MCF 10A (cell line): ENCODE measurements at regions not wholly inside any gene's neighbourhood (a gene's known extent, or its start where the extent isn't known, plus 50 kb on each side); places are given as distances from the start of the nearest gene placed in this dataset.

ENCODE experiments used
- BruUV-seq: library from RNA; stranded (reverse); fragments of 400-500 nt; replicated peaks from 2 replicates; lab custom pipeline; 2021; lab: Mats Ljungman, UMichigan
- CTCF ChIA-PET: fragments of 300-600 bp; sonication (Branson Sonifier 250); formaldehyde crosslinking; extraction: SDS; loops from one replicate; lab custom pipeline; 2021; ENCODE audit warnings: antibody characterized with exemption, inconsistent platforms; lab: Yijun Ruan, JAX
- POLR2A ChIA-PET: fragments of 300-600, 350-650 bp; sonication (Branson Sonifier 250); formaldehyde crosslinking; extraction: SDS; loops from one replicate; lab custom pipeline; 2020; ENCODE audit warnings: antibody characterized with exemption, inconsistent platforms; lab: Yijun Ruan, JAX
- DNase-seq: peaks from one replicate; pipeline ENCODE4 v3.0.0-alpha.2; 2018; ENCODE audit not compliant: unreplicated experiment
- H3K27ac Mint-ChIP-seq: one replicate; pipeline ENCODE4 v1.8.0; 2022; ENCODE audit warnings: mild to moderate bottlenecking, low read depth, mixed read lengths; ENCODE audit not compliant: unreplicated experiment
- H3K27me3 Mint-ChIP-seq: one replicate; pipeline ENCODE4 v1.8.0; 2022; ENCODE audit warnings: mixed read lengths; ENCODE audit not compliant: insufficient read depth, unreplicated experiment
- H3K36me3 Mint-ChIP-seq: one replicate; pipeline ENCODE4 v1.8.0; 2022; ENCODE audit warnings: mild to moderate bottlenecking, moderate library complexity, mixed read lengths; ENCODE audit not compliant: insufficient read depth, unreplicated experiment
- H3K4me1 Mint-ChIP-seq: one replicate; pipeline ENCODE4 v1.8.0; 2022; ENCODE audit warnings: mixed read lengths; ENCODE audit not compliant: insufficient read depth, unreplicated experiment
- H3K4me3 Mint-ChIP-seq: one replicate; pipeline ENCODE4 v1.8.0; 2022; ENCODE audit warnings: mild to moderate bottlenecking, moderate library complexity, mixed read lengths; ENCODE audit not compliant: unreplicated experiment
- H3K9me3 Mint-ChIP-seq: one replicate; pipeline ENCODE4 v1.8.0; 2022; ENCODE audit warnings: mixed read lengths; ENCODE audit not compliant: unreplicated experiment
- intact Hi-C: fragments of 100-400 bp; cut with micrococcal nuclease; formaldehyde crosslinking; loops from 2 replicates; pipeline ENCODE4 v1.14.1; 2022
- TF ChIP-seq, protein P1 (sequence below): fragments of 200-600 bp; IDR thresholded peaks from one replicate; pipeline ENCODE4 v1.8.0; 2022; ENCODE audit warnings: antibody characterized with exemption, mild to moderate bottlenecking; ENCODE audit not compliant: unreplicated experiment

DNA sequence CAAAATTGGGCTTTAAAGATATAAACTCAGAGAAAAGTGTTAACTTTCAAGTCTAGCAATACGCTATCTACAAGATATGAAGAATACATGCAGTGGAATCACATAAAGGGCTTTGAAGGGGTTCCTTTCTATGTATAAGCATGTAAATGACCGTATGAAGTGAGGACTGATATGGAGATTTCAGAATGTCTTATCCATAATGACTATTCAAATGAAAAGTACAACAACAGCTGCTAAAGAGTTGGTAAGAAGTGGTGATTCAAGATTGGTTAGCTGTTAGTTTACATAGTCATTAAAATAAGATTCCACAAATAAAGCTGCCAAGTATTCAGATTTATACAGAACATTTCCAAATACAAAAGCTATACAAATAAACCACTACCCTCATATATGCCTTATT lies 153.4 kb upstream of the STARD13 start:
- no peak for DNase-seq
- Mint-ChIP-seq H3K4me1 (peaks cover 6% of the 10 kb centered on the region), H3K27ac (no peak overlapping the region), H3K36me3 (no peaks in the 10 kb centered on the region), H3K4me3 (no peak overlapping the region), H3K27me3 (no peaks in the 10 kb centered on the region), H3K9me3 (no peaks in the 10 kb centered on the region)
- ChIA-PET POLR2A (interaction anchor here (0.7 kb wide), 1 partner anchor 86 kb away, joined by 3 read pairs; no protein-coding TSS in a partner anchor), CTCF (interaction anchor here (0.6 to 1.0 kb wide), 2 partner anchors 19 to 60 kb away, joined by 3 read pairs; no protein-coding TSS in a partner anchor)
- TF ChIP-seq, protein P1, sequence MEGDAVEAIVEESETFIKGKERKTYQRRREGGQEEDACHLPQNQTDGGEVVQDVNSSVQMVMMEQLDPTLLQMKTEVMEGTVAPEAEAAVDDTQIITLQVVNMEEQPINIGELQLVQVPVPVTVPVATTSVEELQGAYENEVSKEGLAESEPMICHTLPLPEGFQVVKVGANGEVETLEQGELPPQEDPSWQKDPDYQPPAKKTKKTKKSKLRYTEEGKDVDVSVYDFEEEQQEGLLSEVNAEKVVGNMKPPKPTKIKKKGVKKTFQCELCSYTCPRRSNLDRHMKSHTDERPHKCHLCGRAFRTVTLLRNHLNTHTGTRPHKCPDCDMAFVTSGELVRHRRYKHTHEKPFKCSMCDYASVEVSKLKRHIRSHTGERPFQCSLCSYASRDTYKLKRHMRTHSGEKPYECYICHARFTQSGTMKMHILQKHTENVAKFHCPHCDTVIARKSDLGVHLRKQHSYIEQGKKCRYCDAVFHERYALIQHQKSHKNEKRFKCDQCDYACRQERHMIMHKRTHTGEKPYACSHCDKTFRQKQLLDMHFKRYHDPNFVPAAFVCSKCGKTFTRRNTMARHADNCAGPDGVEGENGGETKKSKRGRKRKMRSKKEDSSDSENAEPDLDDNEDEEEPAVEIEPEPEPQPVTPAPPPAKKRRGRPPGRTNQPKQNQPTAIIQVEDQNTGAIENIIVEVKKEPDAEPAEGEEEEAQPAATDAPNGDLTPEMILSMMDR, result no peak
- intact Hi-C loops, result no loop called here
- no TSS peak for BruUV-seq

DNA sequence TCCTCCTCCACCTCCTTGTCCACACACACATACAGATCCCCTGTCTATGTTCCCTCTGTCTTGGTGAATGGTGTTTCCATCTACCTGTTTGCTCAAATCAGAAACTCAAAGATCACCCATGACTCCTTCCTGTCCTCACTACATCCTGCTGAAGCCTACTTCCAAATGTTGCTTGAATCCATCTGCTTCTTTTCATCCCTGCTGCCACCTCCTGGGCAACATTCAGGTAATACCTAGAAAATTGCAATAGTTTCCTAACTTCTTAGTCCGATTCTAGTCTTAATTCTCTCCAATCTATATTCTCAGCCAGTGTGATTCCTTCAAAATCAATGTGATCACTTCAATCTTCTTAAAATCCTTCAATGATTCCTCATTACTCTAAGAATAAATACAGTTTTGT lies 155.5 kb upstream of the STARD13 start:
- BruUV-seq, result no TSS peak
- no peaks in the 10 kb centered on the region for H3K27me3 Mint-ChIP-seq
- ChIA-PET CTCF (interaction anchor here (0.6 to 0.7 kb wide), 3 partner anchors 136 to 1583 kb away, joined by 3 to 4 read pairs (median 3); no protein-coding TSS in a partner anchor), POLR2A (no interaction called here)
- intact Hi-C loops, result loop anchor here (2.0 to 10.0 kb wide), 2 partner anchors 212 to 284 kb away; no protein-coding TSS in a partner anchor
- H3K27ac Mint-ChIP-seq, result peak overlapping the region; percentile 3
- DNase-seq, result peak; percentile 58
- H3K4me1 Mint-ChIP-seq, result peaks cover 6% of the 10 kb centered on the region
- H3K9me3 Mint-ChIP-seq, result no peaks in the 10 kb centered on the region
- TF ChIP-seq, protein P1, result peak; percentile 38
- H3K36me3 Mint-ChIP-seq, result no peaks in the 10 kb centered on the region
- no peak overlapping the region for H3K4me3 Mint-ChIP-seq

DNA sequence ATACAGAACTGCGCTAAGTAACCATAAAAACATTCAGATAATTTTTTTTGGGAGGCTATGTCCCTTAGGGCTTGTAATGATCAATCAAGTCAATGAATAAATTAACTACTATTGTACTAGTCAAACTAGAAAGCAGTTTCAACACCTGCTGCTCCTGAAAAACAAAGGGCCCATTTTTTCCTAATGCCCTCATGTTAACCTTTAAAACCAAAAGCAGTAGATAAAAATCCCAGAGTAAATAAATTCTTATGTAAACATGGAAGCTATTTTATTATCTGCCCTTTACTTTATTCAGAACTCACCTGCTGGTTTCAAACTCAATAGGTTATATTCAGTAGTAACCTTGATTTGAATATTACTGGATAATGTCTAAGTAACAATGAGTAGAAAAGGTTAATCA lies 159.5 kb upstream of the STARD13 start:
- Mint-ChIP-seq H3K36me3 (no peaks in the 10 kb centered on the region), H3K4me1 (peaks cover 12% of the 10 kb centered on the region), H3K27ac (no peak overlapping the region), H3K9me3 (no peaks in the 10 kb centered on the region), H3K27me3 (no peaks in the 10 kb centered on the region), H3K4me3 (no peak overlapping the region)
- BruUV-seq, result no TSS peak
- no peak for DNase-seq
- POLR2A ChIA-PET, result interaction anchor here (0.7 kb wide), 1 partner anchor 118 kb away, joined by 4 read pairs; no protein-coding TSS in a partner anchor
- TF ChIP-seq, protein P1, result no peak
- CTCF ChIA-PET, result no interaction called here
- intact Hi-C loops, result loop anchor here (10.0 kb wide), 1 partner anchor 280 kb away; no protein-coding TSS in a partner anchor

DNA sequence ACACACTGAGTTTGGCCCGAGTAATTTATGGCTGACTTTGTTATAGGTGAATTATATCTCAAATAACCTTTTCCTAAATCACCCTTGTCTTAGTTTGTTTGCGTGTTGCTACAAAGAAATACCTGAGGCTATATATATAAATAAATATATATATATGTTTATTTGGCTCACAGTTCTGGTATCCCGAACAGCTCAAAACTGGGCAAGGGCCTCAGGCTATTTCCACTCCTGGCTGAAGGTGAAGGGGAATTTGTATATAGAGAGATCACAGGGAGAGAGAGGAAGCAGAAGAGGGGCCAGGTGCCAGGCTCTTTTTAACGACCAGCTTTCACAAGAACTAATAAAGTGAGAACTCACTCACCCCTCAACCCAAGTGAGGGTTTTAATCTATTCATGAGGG lies 159.9 kb upstream of the STARD13 start:
- BruUV-seq, result no TSS peak
- Mint-ChIP-seq H3K9me3 (no peaks in the 10 kb centered on the region), H3K27ac (no peak overlapping the region), H3K4me1 (peaks cover 12% of the 10 kb centered on the region), H3K36me3 (no peaks in the 10 kb centered on the region), H3K4me3 (no peak overlapping the region), H3K27me3 (no peaks in the 10 kb centered on the region)
- TF ChIP-seq, protein P1, result no peak
- no peak for DNase-seq
- intact Hi-C loops, result loop anchor here (10.0 kb wide), 1 partner anchor 279 kb away; no protein-coding TSS in a partner anchor
- POLR2A ChIA-PET, result interaction anchor here (0.6 to 0.7 kb wide), 2 partner anchors 106 to 119 kb away, joined by 4 read pairs; no protein-coding TSS in a partner anchor
- CTCF ChIA-PET, result interaction anchor here (0.9 kb wide), 1 partner anchor 216 kb away, joined by 3 read pairs; no protein-coding TSS in a partner anchor
